ENCODE measurements at regions not wholly inside any gene's neighbourhood (a gene's known extent, or its start where the extent isn't known, plus 50 kb on each side); places are given as distances from the start of the nearest gene placed in this dataset.

DNA sequence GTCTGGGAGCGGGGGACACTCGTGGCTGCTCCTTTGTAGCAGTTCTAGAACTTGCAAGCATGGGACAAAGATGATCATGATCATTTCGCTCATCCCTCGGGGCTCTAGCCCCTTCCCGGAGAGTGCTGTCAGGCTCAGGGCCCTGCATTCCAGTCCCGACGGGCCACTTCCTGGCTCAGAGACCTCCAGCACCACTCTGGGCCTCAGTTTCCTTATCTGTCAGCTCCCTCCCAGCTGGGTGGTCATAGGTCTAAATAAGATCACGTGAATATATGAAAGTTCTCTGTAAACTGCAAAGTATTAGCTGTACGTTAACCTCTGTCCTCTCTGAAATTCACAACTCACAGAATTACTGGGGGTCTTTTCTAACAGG, 52.8 kb upstream of the SLC6A11 start:
- H3K9me3 ChIP-seq: no peaks in the 10 kb centered on the region
- H3K36me3 ChIP-seq (ENCODE audit: insufficient read depth in 1 of 2, low read depth in 1 of 2): no peaks in the 10 kb centered on the region
- no peak for DNase-seq
- intact Hi-C loops (cut with DNase I): loop anchor here in 1 of 2 donors (5.0 kb wide), 1 partner anchor 119 kb away; no protein-coding TSS in a partner anchor
- ATAC-seq: no peak
- WGBS, 3 donors: 79 to 82% (median 80%) methylated on average over 9 of the region's 9 CpGs
- H3K4me3 ChIP-seq: no peak overlapping the region
- no peak overlapping the region for H3K27ac ChIP-seq
- peaks cover 0 to 50% (median 9%) of the 10 kb centered on the region in 3 donors for H3K27me3 ChIP-seq (ENCODE audit: insufficient read depth in 3 of 3, low read length in 2 of 3)
- TF ChIP-seq, protein P1, sequence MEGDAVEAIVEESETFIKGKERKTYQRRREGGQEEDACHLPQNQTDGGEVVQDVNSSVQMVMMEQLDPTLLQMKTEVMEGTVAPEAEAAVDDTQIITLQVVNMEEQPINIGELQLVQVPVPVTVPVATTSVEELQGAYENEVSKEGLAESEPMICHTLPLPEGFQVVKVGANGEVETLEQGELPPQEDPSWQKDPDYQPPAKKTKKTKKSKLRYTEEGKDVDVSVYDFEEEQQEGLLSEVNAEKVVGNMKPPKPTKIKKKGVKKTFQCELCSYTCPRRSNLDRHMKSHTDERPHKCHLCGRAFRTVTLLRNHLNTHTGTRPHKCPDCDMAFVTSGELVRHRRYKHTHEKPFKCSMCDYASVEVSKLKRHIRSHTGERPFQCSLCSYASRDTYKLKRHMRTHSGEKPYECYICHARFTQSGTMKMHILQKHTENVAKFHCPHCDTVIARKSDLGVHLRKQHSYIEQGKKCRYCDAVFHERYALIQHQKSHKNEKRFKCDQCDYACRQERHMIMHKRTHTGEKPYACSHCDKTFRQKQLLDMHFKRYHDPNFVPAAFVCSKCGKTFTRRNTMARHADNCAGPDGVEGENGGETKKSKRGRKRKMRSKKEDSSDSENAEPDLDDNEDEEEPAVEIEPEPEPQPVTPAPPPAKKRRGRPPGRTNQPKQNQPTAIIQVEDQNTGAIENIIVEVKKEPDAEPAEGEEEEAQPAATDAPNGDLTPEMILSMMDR (IDR thresholded peaks at IDR 0.05): no peak
- no peaks in the 10 kb centered on the region for H3K4me1 ChIP-seq

DNA sequence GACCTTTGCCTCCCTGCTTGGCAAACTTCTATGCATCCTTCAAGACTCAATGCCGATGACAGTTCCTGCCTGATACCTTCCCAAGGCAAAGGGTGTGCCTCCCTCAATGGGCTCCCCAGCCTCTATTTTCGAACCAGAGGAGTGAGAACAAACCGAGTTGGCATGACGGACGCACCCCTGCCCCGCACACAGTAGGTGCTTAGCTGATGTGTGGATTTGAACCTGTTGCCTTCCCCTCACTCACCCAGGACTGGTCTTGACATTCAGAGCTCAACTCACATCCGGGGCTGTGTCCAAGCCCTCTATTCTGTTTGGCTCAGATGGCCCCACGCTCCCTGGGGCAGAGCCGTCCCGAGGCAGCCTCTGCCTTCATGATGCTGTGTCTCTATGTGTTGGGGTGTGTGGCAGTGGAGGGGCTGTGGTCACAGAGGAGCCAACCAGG, 52.2 kb upstream of the SLC6A11 start:
- ATAC-seq (no peak), DNase-seq (no peak)
- no peaks in the 10 kb centered on the region for H3K9me3 ChIP-seq
- intact Hi-C loops (cut with DNase I): loop anchor here in 1 of 2 donors (5.0 kb wide), 1 partner anchor 118 kb away; no protein-coding TSS in a partner anchor
- WGBS, 3 donors: 73 to 82% (median 75%) methylated on average over 10 of the region's 10 CpGs
- peaks cover 0 to 50% (median 9%) of the 10 kb centered on the region in 3 donors for H3K27me3 ChIP-seq (ENCODE audit: insufficient read depth in 3 of 3, low read length in 2 of 3)
- no peak overlapping the region for H3K4me3 ChIP-seq
- H3K36me3 ChIP-seq (ENCODE audit: insufficient read depth in 1 of 2, low read depth in 1 of 2): no peaks in the 10 kb centered on the region
- TF ChIP-seq, protein P1 (IDR thresholded peaks at IDR 0.05): no peak
- H3K27ac ChIP-seq: no peak overlapping the region
- no peaks in the 10 kb centered on the region for H3K4me1 ChIP-seq

DNA sequence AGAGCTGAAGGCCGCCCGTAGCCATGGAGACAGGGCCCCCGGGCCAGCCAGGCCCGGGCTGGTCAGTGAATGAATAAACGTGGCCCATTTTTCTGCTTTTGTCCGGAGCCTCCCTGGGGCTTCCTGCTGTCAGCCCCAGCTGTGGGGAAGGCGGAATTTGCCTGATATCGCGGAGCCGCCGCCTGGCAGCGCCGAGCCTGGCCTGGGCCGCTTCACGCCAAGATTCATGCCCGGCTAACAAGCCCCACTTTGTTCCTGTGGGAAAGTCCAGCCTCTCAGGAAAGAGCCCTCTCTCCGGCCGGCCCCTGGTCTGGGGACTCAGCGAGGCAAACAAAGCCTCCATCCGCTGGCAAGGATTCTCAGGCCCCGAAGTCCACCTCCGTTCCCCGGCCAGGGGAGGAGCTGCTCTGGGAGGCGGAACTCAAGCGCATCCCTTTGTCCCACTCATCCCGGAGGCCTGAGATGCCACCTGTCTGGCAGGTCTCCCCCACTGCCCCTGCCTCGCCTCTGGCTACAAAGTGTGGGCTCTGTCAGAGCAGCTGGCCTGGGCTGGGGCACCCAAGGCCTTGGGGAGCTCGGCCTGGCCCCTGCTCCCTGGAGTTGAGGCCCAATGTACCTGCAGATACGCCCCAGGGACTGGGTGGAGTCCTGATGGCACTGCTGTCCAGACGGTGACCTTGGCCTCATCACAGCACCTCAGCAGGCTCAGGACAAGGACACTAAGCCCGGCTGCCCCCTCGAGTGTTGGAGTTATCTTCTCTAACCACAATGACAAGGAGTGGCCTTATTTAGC, 51.6 kb upstream of the SLC6A11 start:
- Histone ChIP-seq H3K4me3 (no peak overlapping the region), H3K36me3 (ENCODE audit: insufficient read depth in 1 of 2, low read depth in 1 of 2) (no peaks in the 10 kb centered on the region), H3K27ac (no peak overlapping the region), H3K9me3 (no peaks in the 10 kb centered on the region), H3K4me1 (no peaks in the 10 kb centered on the region), H3K27me3 (ENCODE audit: insufficient read depth in 3 of 3, low read length in 2 of 3) (peaks cover 0 to 56% (median 9%) of the 10 kb centered on the region in 3 donors)
- 42% methylated on average over 31 to 32 of the region's 32 CpGs for WGBS, 3 donors
- TF ChIP-seq, protein P1 (IDR thresholded peaks at IDR 0.05): no peak
- intact Hi-C loops (cut with DNase I): loop anchor here in 1 of 2 donors (5.0 kb wide), 1 partner anchor 118 kb away; no protein-coding TSS in a partner anchor
- ATAC-seq (no peak), DNase-seq (no peak)

DNA sequence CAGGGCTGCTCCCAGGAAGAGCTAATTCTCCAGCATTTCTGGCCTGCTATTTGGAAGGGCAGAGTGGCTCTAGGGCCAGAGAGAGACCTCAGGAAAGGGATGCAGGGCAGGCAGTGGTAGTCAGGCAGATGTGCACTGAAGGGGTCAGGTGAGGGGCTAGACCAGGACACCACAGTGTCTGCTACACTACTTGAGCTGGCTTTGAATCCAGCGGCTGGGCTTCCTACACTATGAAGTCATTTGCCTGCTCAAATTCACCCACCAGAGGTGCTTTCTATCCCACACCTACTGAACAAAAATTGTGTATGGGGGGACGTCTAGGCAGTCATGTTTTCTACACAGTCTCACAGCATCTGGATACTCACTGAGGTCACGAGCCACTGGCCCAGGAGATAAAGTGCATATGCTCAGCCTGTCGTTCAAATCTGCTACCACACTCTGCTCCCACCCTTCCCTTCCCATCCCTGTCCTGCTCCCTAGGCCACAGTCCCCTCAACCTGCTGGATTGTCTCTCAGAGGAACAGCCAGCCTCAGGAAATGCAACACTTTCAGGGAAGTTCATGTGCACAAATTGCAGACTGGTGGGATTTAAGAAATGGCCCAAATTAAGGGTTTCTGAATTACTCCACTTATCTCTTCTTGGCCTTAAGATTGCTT, 49.9 kb upstream of the SLC6A11 start:
- no peak for ATAC-seq
- Histone ChIP-seq H3K27me3 (ENCODE audit: insufficient read depth in 3 of 3, low read length in 2 of 3) (peaks cover 0 to 54% (median 11%) of the 10 kb centered on the region in 3 donors), H3K4me3 (no peak overlapping the region), H3K4me1 (no peaks in the 10 kb centered on the region), H3K9me3 (no peaks in the 10 kb centered on the region), H3K27ac (no peak overlapping the region), H3K36me3 (ENCODE audit: insufficient read depth in 1 of 2, low read depth in 1 of 2) (no peaks in the 10 kb centered on the region)
- 51 to 63% (median 62%) methylated on average over 4 of the region's 4 CpGs for WGBS, 3 donors
- DNase-seq: no peak
- TF ChIP-seq, protein P1 (IDR thresholded peaks at IDR 0.05): no peak
- intact Hi-C loops (cut with DNase I): no loop called here
